ENCODE measurements at regions not wholly inside any gene's neighbourhood (a gene's known extent, or its start where the extent isn't known, plus 50 kb on each side); places are given as distances from the start of the nearest gene placed in this dataset.

- Histone ChIP-seq H3K27ac (ENCODE audit: low read depth, low read length) (no peak overlapping the region), H3K9me2 (replicated peaks; ENCODE audit: insufficient read depth, low read length) (no peaks in the 10 kb centered on the region), H3F3A (ENCODE audit: insufficient read depth) (no peaks in the 10 kb centered on the region), H4K20me1 (ENCODE audit: low read depth, low read length) (no peaks in the 10 kb centered on the region), H3K36me3 (ENCODE audit: low read length) (no peaks in the 10 kb centered on the region), H3K9me3 (ENCODE audit: insufficient read depth, low read length) (no peaks in the 10 kb centered on the region), H3K4me2 (ENCODE audit: low read depth, low read length, poor library complexity, severe bottlenecking) (no peak overlapping the region), H3K9ac (ENCODE audit: low read length) (no peak overlapping the region), H3K4me3 (ENCODE audit: insufficient read depth, low read length, poor library complexity, severe bottlenecking) (no peak overlapping the region), H3K79me2 (ENCODE audit: insufficient read depth, low read length) (no peaks in the 10 kb centered on the region), H2AFZ (ENCODE audit: low read depth, low read length, severe bottlenecking) (no peak overlapping the region), H3K27me3 (ENCODE audit: low read length) (peaks cover 4% of the 10 kb centered on the region; the same call in 1 of the 2 replicates)
- TF ChIP-seq EZH2phosphoT487 (conservative IDR thresholded peaks at IDR 0.05; ENCODE audit: low read length) (no peak), CTCF (IDR thresholded peaks at IDR 0.05; ENCODE audit: insufficient read depth, low read length, poor library complexity, severe bottlenecking) (no peak)
Measured at GRCh38 chr10:120997313-120997712, 146.2 kb downstream of the WDR11 start.

GRCh38 chr10:120997756-120998155 lies 146.6 kb downstream of the WDR11 start:
- peaks cover 4% of the 10 kb centered on the region; the same call in 1 of the 2 replicates for H3K27me3 ChIP-seq (ENCODE audit: low read length)
- no peak overlapping the region for H2AFZ ChIP-seq (ENCODE audit: low read depth, low read length, severe bottlenecking)
- H3K9me3 ChIP-seq (ENCODE audit: insufficient read depth, low read length): no peaks in the 10 kb centered on the region
- no peak overlapping the region for H3K4me2 ChIP-seq (ENCODE audit: low read depth, low read length, poor library complexity, severe bottlenecking)
- H3K9ac ChIP-seq (ENCODE audit: low read length): no peak overlapping the region
- no peak overlapping the region for H3K27ac ChIP-seq (ENCODE audit: low read depth, low read length)
- H3K79me2 ChIP-seq (ENCODE audit: insufficient read depth, low read length): no peaks in the 10 kb centered on the region
- no peak overlapping the region for H3K4me3 ChIP-seq (ENCODE audit: insufficient read depth, low read length, poor library complexity, severe bottlenecking)
- H3K36me3 ChIP-seq (ENCODE audit: low read length): no peaks in the 10 kb centered on the region
- H3K9me2 ChIP-seq (replicated peaks; ENCODE audit: insufficient read depth, low read length): no peaks in the 10 kb centered on the region
- no peak for TF ChIP-seq EZH2phosphoT487 (conservative IDR thresholded peaks at IDR 0.05; ENCODE audit: low read length)
- TF ChIP-seq CTCF (IDR thresholded peaks at IDR 0.05; ENCODE audit: insufficient read depth, low read length, poor library complexity, severe bottlenecking): no peak
- H4K20me1 ChIP-seq (ENCODE audit: low read depth, low read length): no peaks in the 10 kb centered on the region
- no peaks in the 10 kb centered on the region for H3F3A ChIP-seq (ENCODE audit: insufficient read depth)

- Histone ChIP-seq H4K20me1 (ENCODE audit: low read depth, low read length) (no peaks in the 10 kb centered on the region), H3K27ac (ENCODE audit: low read depth, low read length) (no peak overlapping the region), H3K4me2 (ENCODE audit: low read depth, low read length, poor library complexity, severe bottlenecking) (no peak overlapping the region), H2AFZ (ENCODE audit: low read depth, low read length, severe bottlenecking) (no peak overlapping the region), H3F3A (ENCODE audit: insufficient read depth) (no peaks in the 10 kb centered on the region), H3K36me3 (ENCODE audit: low read length) (no peaks in the 10 kb centered on the region), H3K9ac (ENCODE audit: low read length) (no peak overlapping the region), H3K4me3 (ENCODE audit: insufficient read depth, low read length, poor library complexity, severe bottlenecking) (no peak overlapping the region), H3K79me2 (ENCODE audit: insufficient read depth, low read length) (no peaks in the 10 kb centered on the region), H3K9me2 (replicated peaks; ENCODE audit: insufficient read depth, low read length) (no peaks in the 10 kb centered on the region), H3K9me3 (ENCODE audit: insufficient read depth, low read length) (no peaks in the 10 kb centered on the region), H3K27me3 (ENCODE audit: low read length) (peaks cover 4% of the 10 kb centered on the region; the same call in 1 of the 2 replicates)
- no peak for TF ChIP-seq EZH2phosphoT487 (conservative IDR thresholded peaks at IDR 0.05; ENCODE audit: low read length)
- TF ChIP-seq CTCF (IDR thresholded peaks at IDR 0.05; ENCODE audit: insufficient read depth, low read length, poor library complexity, severe bottlenecking): no peak
Measured at GRCh38 chr10:120998251-120998650, 147.1 kb downstream of the WDR11 start.
